GM18511 (cell line): ENCODE measurements at regions not wholly inside any gene's neighbourhood (a gene's known extent, or its start where the extent isn't known, plus 50 kb on each side); places are given as distances from the start of the nearest gene placed in this dataset.

ENCODE experiments used
- ATAC-seq: cut with Tn5 transposase; IDR thresholded peaks from one replicate; pipeline ENCODE4 v1.9.1; 2021; ENCODE audit warnings: mild to moderate bottlenecking, moderate library complexity; ENCODE audit not compliant: unreplicated experiment

DNA sequence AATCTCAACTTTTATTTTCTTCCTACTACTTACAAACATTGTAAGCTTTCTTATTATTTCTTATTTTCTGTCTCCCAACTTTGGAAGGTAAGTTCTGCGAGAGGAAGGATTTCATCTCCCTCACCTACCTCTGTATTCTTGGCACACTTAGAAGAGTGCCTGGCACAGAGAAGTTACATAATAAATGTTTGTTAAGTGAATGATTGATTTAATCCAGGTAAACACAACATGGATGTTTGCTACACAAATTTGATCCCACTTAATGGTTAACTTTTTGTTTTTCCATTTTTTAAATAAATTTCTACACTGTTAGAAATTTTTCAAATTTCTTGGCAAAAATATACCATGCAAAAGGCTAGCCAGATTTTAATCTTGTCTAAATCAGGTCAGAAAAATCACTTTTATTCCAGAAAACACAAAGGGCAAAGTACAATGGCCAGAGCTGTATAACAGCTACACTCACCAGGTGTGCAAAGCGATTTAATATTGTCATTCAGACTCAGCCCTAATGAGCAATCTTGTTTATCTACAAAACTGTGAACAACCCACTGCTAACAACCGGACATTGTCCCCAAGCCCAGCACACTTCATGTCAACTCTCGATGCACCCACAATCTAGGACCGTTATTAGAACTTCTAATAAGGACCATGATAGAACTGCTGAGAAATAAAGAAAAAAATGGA is 222.1 kb upstream of the EEA1 start:
- ATAC-seq, result no peak

DNA sequence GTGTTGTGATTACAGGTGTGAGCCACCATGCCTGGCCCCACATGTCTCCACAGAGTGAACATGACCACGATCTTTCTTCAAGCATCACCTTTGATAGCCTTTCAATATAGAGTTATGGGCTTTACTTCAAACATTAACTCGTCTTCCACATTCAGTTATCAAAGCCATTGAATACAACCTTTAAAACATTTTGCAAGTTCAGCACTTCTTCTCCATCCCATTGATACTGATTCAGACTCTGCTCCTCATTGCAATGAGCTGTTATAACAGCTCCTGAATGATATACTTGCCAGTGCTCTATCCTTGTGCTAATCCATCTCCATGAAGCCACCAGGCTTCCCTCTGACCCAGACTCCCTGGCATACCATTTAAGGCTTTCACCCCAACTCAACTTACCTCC is 223.5 kb upstream of the EEA1 start:
- ATAC-seq, result no peak

DNA sequence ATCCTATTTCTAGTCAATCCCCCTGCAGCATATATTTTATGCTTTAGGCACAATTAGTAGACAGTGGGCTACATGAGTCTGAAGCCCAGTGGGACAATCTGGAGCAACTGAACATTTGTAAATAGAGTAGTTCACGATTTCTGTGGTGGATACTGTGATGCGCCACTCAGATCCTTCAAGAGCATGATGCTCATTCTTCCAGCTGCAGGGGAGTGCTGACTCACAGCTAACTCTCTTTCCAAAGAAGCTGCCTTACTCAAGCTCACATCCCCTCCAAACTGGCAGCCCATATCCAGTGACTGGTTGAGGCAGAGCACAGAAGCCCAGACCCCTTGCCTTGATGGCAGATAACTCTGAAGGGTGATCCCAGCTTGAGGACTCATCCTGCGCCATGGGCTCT is 224.2 kb upstream of the EEA1 start:
- ATAC-seq, result no peak

DNA sequence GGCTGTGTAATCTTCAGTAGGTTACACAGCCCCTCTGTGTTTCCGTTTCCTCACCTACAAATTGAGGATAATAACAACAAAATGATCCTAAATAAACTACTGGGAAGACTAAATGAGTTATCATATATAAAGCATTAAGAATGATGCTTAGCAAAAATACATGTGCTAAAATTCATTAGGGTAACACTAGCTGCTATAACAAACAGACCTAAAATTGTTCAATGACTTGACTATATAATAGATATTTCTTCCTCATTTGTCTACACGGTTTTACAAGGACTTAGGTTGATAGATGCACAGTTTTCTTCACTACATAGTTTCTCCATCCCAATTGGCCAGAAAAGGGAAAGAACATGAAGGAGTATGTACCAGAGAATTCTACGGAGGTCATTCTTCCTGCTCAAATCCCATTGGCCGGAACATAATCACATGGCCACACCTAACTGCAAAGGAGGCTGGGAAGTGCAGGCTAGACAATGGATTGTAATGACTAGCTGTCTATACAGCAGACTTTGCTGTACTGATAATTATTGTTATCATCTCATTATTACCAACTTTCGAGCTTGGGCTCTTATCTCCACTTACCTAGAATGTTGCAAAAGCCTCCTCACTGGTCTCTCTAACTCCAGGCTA is 223.5 kb upstream of the NUDT4 start:
- ATAC-seq, result no peak

DNA sequence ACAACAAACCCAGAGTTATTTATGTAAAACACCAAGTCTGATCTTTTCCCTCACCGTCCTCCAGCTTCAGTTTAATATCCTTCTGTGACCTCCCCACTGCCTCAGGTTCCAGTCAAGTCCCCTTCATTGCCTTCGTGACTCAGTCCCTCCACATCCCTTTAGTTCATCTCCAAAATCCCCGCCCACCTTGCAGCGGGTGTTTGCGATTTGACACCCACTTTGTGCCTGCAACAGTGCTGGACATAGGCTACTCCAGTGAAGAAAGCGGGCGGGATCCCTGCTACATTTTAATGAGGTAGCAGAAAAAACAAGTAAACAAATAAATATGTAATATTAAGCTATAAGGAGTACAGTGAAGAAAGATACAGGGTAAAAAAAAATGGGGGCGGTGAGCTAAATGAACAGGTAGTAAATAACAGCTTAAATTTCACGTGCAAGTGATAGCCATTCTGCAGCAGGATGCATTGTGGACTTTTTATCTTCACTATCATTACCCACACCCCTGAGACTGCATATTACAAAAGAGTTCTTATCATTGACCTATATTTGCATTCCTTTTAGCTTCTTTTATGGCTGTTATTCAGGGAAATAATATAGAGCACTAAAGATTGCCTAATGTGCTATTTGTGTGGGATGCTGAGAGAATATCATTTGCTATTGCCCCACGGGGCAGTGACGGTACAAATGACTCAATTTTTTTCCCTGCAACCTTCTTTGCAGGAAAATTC is 222.8 kb upstream of the NUDT4 start:
- no peak for ATAC-seq

DNA sequence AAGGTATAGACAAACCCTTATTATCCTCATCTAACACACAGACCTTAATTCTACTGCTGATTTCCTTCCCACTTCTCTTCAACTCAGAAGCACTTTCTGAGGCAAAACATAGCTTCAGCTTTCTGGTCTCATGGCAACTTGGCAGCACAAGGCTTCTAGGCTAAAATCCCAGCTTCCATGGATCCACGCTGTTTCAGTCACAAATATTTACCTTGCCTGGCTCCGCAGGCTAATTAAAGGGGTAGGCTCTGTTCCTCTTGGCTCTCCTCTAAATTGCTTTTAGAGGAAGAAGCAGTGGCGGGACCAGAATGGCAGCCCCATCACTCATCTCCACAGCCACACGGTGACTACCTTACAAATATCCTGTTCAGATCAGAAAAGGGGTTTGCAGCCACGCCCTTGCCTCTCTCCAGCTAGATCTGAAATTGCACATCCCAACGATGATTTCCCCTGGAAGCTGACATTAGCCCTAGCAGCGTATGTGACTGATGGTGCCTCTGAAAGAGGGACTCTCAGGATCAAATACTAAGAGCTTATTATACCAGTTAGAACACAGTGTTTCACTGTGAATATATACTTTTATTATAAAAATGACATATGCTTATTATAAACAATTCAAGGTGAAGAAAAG is 221.5 kb upstream of the NUDT4 start:
- ATAC-seq, result no peak

DNA sequence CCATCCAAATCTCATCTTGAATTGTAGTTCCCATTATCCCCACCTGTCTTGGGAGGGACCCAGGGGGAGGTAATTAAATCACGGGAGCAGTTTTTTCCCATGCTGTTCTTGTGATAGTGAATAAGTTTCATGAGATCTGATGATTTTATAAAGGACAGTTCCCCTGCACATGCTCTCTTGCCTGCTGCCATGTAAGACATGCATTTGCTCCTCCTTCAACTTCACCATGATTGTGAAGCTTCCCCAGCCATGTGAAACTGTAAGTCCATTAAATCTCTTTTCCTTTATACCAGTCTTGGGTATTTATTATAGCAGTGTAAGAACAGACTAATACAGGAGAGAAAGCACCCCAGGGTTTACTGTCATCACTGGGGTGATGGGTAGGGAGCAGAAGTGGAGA is 220.4 kb upstream of the NUDT4 start:
- ATAC-seq, result no peak

DNA sequence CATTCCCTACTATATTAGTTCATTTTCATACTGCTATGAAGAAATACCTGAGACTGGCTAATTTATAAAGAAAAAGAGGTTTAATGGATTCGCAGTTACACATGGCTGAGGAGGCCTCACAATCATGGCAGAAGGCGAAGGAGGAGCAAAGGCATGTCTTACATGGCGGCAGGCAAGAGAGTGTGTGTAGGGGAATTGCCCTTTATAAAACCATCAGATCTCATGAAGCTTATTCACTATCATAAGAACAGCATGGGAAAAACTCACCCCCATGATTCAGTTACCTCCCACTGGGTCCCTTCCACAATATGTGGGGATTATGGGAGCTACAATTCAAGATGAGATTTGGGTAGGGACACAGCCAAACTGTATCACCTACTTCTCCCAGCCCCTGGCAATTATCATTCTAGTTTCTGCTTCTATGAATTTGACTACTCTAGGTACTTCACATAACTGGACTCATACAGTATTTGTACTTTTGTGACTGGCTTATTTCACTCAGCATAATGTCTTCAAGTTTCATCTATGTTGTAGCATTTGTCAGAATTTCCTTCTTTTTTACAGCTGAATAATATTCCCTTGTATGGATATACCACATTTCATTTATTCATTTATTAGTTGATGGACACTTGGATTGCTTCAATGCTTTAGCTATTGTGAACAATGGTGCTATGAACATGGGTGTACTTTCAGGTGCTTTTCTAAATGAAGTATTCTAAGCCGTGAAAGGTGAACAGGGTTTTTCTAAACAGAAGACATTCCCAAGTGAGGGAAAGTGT is 219.5 kb upstream of the NUDT4 start:
- no peak for ATAC-seq

DNA sequence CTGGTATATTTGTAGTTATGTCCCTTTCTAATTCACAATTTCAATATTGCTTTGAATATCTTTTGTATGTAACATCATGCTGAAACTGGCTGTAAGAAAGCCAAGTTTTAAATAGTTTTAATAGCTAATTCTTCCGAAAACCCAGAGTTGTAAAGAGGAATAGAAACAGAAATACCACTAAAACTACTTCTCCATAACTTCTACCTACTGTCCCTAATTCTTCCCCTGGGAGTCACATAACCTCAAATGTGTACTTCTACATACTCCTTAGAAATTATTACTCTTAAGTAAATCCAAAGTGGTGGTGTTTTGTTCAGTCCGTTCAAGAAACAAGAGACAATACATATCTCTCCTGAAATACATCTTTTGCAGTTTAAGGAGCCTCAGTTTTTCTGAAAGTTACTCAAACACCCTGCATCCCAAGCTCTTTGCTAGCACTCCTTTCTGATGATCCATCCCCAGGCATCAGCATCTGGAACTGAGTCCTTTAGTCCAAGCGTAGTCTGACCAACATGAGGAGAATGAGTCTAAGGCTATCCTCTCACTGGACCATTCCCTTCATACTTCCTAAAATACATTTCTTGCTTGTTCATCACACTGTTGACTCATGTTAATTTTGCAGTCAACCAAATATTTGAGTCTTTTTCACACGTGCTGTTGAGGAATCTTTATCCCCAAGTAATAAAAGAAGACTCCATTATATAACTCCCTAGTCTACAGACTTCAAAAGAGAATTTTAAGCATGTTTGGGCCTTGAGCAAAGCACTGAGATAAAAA is 214.3 kb upstream of the NUDT4 start:
- ATAC-seq, result no peak

DNA sequence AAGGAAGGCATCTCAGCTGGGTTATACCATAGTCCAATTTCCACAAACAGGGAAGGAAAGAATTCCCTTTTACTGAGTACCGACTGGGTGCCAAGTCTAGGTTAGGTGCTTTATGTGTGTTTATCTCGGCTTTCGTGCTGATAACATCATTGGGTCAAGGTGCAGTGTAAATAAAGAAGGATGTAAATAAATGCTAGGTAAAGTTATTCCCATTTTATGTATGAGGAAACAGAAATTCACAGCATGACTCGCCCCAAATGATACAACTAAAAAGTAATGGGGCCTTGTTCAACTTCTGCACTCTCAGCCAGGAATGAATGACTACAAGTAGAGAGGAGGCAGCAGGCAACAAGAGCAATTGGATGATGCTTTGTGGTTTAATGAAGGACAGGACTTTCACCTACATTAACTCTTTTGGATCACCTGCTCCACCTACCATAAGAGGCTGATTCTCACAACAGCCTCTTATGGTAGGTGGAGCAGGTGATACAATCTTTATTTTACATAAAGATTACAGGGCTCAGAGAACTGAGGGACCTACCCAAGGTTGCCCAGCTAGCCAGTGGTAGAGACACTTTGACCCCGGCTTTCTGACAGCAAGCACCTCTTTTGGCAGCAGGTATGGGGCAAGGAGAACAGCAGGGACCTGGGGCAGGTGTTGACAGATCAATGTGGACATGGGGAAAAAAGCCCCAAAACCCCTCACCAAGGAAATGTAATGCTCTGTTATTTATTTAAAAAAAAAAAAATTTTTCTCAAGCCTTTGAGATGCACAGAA is 213.4 kb upstream of the NUDT4 start:
- no peak for ATAC-seq

DNA sequence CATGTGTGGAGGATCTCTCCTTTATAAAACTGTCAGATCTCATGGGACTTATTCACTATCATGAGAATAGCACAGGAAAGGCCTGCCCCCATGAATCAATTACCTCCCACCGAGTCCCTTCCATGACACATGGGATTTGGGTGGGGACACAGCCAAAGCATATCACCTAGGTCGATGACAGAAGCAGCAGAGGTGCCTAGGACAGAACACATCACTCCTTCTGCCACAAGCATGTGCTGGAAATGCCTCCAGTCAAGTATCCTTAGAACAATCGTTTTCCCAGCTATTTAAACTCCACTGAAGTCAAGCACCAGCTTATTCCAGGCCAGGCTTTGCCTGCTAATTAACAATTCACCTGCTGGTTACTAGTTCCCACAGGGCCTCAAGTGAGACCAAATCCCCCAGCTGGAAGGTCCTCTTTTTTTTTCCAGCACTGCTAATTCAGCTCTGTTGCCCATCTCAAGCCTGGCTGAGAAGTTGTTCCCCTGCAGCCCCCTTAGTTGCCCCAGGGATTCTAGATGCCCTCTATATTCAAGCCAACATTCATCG is 212.3 kb upstream of the NUDT4 start:
- no peak for ATAC-seq

DNA sequence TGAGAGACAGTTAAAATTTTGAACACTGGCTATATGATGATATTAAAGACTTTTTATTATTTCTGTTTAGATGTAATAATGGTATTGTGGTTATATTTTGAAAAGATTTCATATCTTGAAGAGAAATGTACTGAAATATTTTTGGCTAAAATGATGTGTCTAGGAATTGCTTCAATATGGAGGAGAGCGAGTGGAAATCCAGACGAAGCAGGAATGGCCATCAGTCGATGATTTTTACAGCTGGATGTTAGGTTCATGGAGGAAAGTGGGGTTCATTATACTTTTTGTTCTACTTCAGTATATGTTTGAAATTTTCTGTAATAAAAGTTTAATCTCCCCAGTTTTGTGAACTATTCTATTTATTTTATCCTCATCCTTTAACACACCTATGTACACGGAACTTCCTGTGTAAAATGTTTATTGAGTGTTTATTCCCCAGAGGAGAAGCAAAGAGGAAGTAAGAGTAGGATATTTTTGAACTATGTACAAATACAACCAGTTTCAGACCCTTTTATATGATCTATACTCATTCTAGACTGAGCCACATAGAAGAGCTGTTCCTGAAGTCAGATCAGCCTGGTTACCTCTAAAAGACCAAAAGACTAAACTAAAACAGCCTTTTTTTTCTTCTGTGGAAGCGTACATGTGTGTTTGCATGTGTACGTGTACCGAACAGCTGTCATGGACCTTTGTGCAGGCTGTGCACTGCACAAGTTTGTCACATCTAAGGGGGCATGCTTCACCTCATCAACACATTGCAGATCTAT is 211.0 kb upstream of the NUDT4 start:
- peak; percentile 77 for ATAC-seq

DNA sequence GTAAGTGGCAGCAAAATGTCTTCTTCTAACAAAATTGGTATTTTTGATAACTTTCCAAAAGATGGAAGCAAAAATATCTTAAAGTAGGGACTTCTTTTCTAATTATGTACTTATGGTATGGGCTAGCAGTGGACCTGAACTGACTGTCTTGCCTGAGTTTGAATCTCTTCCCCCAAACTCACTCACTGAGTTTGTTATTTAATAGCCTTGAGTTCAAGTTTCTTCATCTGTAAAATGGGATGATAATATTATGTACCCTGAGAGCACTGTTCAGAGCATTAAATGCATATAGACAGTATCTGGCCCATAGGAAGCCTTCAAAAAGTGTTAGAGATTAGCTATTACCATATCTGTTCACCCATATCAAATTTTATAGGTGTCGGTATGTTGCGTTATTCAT is 210.4 kb upstream of the NUDT4 start:
- peak; percentile 20 for ATAC-seq

DNA sequence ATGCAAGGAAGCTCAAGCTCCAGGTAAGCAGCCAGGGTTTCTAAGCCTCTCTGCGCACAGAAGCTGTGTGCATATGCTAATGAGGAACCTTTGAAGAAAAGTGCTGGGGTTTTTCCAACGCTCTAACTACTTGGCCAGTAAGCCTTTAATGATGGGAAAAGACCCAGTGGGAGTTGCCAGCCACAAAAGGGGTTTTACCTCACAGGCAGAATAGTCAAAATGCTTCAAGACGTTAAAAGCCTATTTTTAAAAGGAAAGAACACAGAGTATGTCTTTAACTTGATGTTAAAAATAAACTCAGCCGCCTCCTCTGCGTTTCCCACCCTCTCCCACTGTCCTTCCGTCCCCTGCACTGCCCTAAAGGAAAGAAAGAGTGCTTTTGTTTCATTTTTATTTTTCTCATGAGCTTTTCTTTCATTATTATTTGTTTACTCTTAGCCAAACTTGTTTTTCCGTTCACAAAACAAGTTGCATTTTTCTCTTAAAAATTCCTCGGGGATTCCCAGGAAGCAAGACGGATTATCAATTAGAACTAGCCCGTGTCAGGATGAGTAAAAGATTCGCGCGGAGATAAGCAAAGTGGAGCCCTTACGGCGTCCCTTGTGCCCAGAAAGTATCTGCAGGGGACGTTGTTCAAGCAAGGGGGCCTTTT is 209.8 kb upstream of the NUDT4 start:
- ATAC-seq, result peak; percentile 68

DNA sequence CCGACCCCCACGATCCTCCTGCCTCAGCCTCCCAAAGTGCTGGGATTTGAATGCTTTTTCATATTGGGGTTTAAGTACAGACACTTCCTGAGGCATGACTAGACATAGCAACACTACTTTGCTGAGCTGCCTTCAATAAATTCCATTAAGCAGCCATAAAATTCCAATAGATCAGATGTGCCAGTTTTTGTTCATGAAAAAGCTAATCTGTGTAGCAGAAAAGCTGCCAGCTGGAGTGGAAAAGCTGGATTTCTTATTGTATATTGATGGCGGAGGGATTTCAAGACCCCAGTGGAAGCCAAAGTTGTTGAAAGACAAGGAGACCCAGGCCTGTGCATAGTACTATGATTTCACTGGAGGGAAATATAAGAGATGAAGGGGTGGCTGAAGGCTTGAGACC is 209.0 kb upstream of the NUDT4 start:
- no peak for ATAC-seq

DNA sequence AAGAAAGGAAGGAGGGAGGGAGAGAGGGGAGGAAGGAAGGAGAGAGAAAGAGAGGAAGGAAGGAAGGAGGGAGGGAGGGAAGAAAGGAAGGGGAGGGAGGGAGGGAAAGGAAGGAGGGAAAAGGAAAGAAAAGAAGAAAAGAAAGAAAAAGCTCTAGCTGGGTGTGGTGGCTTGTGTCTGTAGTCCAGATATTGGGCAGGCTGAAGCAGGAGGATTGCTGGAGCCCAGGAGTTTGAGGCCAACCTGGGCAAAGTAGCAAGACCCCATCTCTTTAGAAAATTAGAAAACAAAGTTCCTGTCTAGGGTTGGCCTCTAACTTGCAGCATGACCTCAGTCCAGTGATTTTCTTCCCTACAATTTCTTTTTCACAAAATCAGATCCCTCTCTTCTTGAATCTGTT is 208.2 kb upstream of the NUDT4 start:
- ATAC-seq, result no peak

DNA sequence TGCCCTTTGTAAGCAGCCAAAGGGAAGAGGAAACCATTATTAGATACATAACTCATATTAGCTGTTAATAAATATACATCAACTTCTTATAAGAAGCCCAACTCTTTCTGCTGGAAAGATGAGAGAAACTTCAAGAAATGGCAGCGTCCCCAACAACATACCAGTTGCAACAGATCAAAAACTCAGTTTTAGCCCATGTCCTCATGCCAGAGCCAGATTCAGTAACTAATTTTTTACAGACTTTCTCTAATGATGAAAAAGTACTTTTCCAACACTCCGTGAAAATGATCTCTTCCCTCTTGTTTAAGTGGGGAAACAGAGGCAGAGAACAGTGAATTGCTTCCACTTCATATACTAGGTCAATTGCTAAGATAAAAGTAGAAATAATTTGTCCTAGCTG is 206.8 kb upstream of the NUDT4 start:
- ATAC-seq, result no peak
